ENCODE measurements at regions not wholly inside any gene's neighbourhood (a gene's known extent, or its start where the extent isn't known, plus 50 kb on each side); places are given as distances from the start of the nearest gene placed in this dataset.
A peak's percentile ranks its signal among the peaks of the same experiment; 100 is the strongest.

DNA sequence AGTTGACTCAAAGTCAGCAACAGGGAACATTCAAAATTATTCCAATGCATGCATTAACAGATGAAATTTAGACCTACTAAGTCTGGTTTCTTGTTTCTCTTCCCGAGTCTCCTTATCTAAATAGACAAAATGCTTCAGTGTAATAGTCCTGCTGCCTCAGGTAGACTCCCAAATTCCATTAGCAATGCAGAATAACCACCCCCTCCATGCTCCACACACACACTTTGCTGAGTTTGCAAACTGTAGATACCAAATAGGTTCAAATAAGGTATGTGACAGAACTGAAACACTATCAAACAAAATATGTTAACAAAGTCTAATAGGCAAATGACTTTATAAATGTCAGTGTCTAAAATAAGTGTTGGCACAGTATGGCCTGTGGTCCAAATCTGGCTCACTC, 451.1 kb upstream of the SOX5 start:
- Histone ChIP-seq H3K27me3 (ENCODE audit: control insufficient read depth in 3 of 3, insufficient read depth in 3 of 3, low read length in 2 of 3) (no peaks in the 10 kb centered on the region), H3K9ac (ENCODE audit: insufficient read depth in 1 of 2, low read length in 2 of 2) (no peak overlapping the region), H3K36me3 (ENCODE audit: control insufficient read depth in 4 of 4, insufficient read depth in 4 of 4, low read length in 4 of 4) (peaks cover 0 to 2% (median 0%) of the 10 kb centered on the region in 4 donors), H3K27ac (ENCODE audit: low read depth in 1 of 2, low read length in 1 of 2) (no peak overlapping the region), H3K4me1 (ENCODE audit: control insufficient read depth in 5 of 5, insufficient read depth in 5 of 5, low read length in 5 of 5) (peaks cover 0 to 12% (median 4%) of the 10 kb centered on the region in 5 donors), H3K9me3 (ENCODE audit: control insufficient read depth in 4 of 4, insufficient read depth in 3 of 4, low read length in 3 of 4) (no peaks in the 10 kb centered on the region), H3K4me3 (no peak overlapping the region)
- DNase-seq = no peak
- no peak for ATAC-seq (ENCODE audit: insufficient read depth, low FRiP score)
- WGBS, 2 donors = 79 to 84% methylated on average over 1 of the region's 1 CpG
- TF ChIP-seq, protein P1, sequence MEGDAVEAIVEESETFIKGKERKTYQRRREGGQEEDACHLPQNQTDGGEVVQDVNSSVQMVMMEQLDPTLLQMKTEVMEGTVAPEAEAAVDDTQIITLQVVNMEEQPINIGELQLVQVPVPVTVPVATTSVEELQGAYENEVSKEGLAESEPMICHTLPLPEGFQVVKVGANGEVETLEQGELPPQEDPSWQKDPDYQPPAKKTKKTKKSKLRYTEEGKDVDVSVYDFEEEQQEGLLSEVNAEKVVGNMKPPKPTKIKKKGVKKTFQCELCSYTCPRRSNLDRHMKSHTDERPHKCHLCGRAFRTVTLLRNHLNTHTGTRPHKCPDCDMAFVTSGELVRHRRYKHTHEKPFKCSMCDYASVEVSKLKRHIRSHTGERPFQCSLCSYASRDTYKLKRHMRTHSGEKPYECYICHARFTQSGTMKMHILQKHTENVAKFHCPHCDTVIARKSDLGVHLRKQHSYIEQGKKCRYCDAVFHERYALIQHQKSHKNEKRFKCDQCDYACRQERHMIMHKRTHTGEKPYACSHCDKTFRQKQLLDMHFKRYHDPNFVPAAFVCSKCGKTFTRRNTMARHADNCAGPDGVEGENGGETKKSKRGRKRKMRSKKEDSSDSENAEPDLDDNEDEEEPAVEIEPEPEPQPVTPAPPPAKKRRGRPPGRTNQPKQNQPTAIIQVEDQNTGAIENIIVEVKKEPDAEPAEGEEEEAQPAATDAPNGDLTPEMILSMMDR (IDR thresholded peaks at IDR 0.05; ENCODE audit: control extremely low read depth, extremely low read depth) = no peak

DNA sequence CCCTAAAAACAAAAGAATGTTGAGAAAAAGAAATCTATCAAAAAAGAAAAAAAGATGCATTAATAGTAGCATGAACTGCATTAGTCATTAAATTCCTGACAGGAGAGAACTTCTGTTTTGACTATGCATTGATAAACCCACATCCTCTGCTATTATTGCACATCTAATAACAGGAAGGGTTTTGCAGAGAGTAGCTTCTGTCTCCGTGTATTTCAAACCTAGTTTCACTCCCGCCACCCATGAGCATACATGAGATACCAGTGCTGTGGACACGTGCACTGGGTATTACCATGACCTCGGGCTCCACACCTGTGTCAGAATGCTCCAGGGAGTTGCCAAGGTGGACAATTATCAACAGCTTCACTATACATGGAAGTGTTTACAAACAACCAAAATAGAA, 449.1 kb upstream of the SOX5 start:
- H3K4me1 ChIP-seq (ENCODE audit: control insufficient read depth in 5 of 5, insufficient read depth in 5 of 5, low read length in 5 of 5) = peaks cover 0 to 12% (median 0%) of the 10 kb centered on the region in 5 donors
- H3K36me3 ChIP-seq (ENCODE audit: control insufficient read depth in 4 of 4, insufficient read depth in 4 of 4, low read length in 4 of 4) = no peaks in the 10 kb centered on the region
- 74 to 75% methylated on average over 4 of the region's 4 CpGs for WGBS, 2 donors
- H3K9me3 ChIP-seq (ENCODE audit: control insufficient read depth in 4 of 4, insufficient read depth in 3 of 4, low read length in 3 of 4) = no peaks in the 10 kb centered on the region
- no peak for ATAC-seq (ENCODE audit: insufficient read depth, low FRiP score)
- H3K4me3 ChIP-seq = no peak overlapping the region
- TF ChIP-seq, protein P1 (IDR thresholded peaks at IDR 0.05; ENCODE audit: control extremely low read depth, extremely low read depth) = no peak
- no peak for DNase-seq
- no peaks in the 10 kb centered on the region for H3K27me3 ChIP-seq (ENCODE audit: control insufficient read depth in 3 of 3, insufficient read depth in 3 of 3, low read length in 2 of 3)
- no peak overlapping the region for H3K9ac ChIP-seq (ENCODE audit: insufficient read depth in 1 of 2, low read length in 2 of 2)
- no peak overlapping the region for H3K27ac ChIP-seq (ENCODE audit: low read depth in 1 of 2, low read length in 1 of 2)

DNA sequence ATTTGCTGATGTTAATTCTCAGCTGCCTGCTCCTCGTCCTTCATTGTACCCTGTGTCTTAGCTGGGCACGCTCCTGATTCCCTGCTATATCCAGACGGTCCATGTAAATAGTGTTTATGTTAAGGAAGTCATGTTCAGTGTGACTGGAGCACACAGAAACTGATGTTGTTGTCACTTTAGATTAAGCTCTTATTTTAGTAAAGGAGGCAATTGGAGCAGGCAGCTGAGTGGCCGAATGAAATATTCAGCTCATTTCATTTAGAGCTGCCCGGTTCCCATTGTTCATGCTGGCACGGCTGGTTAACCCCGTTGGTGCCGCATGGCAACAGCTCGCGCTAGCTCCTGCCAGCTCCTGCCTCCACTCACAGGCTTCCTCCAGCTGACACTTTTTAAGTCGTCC, 446.8 kb upstream of the SOX5 start:
- H3K9me3 ChIP-seq (ENCODE audit: control insufficient read depth in 4 of 4, insufficient read depth in 3 of 4, low read length in 3 of 4) = no peaks in the 10 kb centered on the region
- WGBS, 2 donors = 61 to 64% methylated on average over 11 of the region's 11 CpGs
- DNase-seq (peak in 2 of 3 donors; percentile 33 to 44), ATAC-seq (ENCODE audit: insufficient read depth, low FRiP score) (no peak)
- no peak overlapping the region for H3K4me3 ChIP-seq
- TF ChIP-seq, protein P1 (IDR thresholded peaks at IDR 0.05; ENCODE audit: control extremely low read depth, extremely low read depth) = no peak
- no peaks in the 10 kb centered on the region for H3K36me3 ChIP-seq (ENCODE audit: control insufficient read depth in 4 of 4, insufficient read depth in 4 of 4, low read length in 4 of 4)
- H3K9ac ChIP-seq (ENCODE audit: insufficient read depth in 1 of 2, low read length in 2 of 2) = no peak overlapping the region
- H3K27ac ChIP-seq (ENCODE audit: low read depth in 1 of 2, low read length in 1 of 2) = no peak overlapping the region
- H3K4me1 ChIP-seq (ENCODE audit: control insufficient read depth in 5 of 5, insufficient read depth in 5 of 5, low read length in 5 of 5) = peaks cover 0 to 12% (median 0%) of the 10 kb centered on the region in 5 donors
- no peaks in the 10 kb centered on the region for H3K27me3 ChIP-seq (ENCODE audit: control insufficient read depth in 3 of 3, insufficient read depth in 3 of 3, low read length in 2 of 3)

DNA sequence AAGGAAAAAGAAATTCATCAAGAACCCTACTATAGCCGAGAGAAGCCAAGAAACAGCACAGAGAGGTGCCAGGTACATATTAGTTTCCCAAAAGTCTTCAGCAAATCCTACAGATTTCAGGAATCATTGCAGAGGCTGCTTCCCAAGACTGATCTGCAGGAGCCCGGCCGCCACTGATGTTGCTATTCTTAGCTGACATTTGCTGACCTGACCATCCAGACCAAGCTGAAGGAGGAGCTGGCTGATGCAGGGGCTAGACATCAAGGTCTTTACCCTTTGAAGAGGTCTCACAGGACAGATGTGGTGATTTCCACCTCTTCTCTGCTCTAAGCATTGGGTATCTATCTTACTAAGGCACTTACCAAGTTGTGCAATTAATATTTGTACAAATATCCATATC, 444.8 kb upstream of the SOX5 start:
- DNase-seq = no peak
- Histone ChIP-seq H3K9me3 (ENCODE audit: control insufficient read depth in 4 of 4, insufficient read depth in 3 of 4, low read length in 3 of 4) (peaks cover 0 to 13% (median 0%) of the 10 kb centered on the region in 4 donors), H3K9ac (ENCODE audit: insufficient read depth in 1 of 2, low read length in 2 of 2) (no peak overlapping the region), H3K36me3 (ENCODE audit: control insufficient read depth in 4 of 4, insufficient read depth in 4 of 4, low read length in 4 of 4) (peaks cover 0 to 4% (median 0%) of the 10 kb centered on the region in 4 donors), H3K4me1 (ENCODE audit: control insufficient read depth in 5 of 5, insufficient read depth in 5 of 5, low read length in 5 of 5) (peaks cover 0 to 12% (median 0%) of the 10 kb centered on the region in 5 donors), H3K4me3 (no peak overlapping the region), H3K27me3 (ENCODE audit: control insufficient read depth in 3 of 3, insufficient read depth in 3 of 3, low read length in 2 of 3) (no peaks in the 10 kb centered on the region), H3K27ac (ENCODE audit: low read depth in 1 of 2, low read length in 1 of 2) (no peak overlapping the region)
- 74% methylated on average over 3 of the region's 3 CpGs for WGBS, 2 donors
- TF ChIP-seq, protein P1 (IDR thresholded peaks at IDR 0.05; ENCODE audit: control extremely low read depth, extremely low read depth) = no peak
- ATAC-seq (ENCODE audit: insufficient read depth, low FRiP score) = no peak
